DMS114 treated with DMSO at 0.1 percent for 48 hours (cell line): ENCODE measurements at regions not wholly inside any gene's neighbourhood (a gene's known extent, or its start where the extent isn't known, plus 50 kb on each side); places are given as distances from the start of the nearest gene placed in this dataset.

Source experiments
- DNase-seq: peaks from one replicate; lab custom pipeline; 2025; ENCODE audit not compliant: unreplicated experiment; lab: John Stamatoyannopoulos, UW

GRCh38 chr17:6938637-6939036, 57.2 kb upstream of the ALOX12 start:
- no peak for DNase-seq

GRCh38 chr17:6940186-6940649, 55.6 kb upstream of the ALOX12 start:
- no peak for DNase-seq

- DNase-seq: no peak
These were observed 53.9 kb upstream of the ALOX12 start for GRCh38 chr17:6941989-6942388.

DNA sequence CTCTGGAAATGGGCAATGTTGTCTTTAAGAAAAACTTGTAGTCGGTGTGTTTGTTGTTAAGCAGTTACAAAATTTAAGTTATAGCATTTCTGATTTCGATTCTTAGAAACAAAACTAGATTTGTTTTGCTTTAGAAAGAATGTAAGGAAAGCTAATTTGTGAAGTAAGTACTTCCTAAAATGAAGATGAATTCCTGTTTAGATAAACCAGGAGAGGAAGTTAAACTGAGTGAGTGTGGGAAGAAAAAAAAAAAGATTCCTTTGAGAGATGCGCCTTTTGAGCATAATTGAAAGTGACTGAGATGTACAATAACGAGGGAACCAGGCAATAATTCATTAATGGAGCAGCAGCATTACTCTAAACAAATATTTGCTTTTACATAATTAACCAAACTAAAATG, 52.4 kb upstream of the ALOX12 start:
- no peak for DNase-seq
